CD14-positive monocyte (primary cell): ENCODE measurements at regions not wholly inside any gene's neighbourhood (a gene's known extent, or its start where the extent isn't known, plus 50 kb on each side); places are given as distances from the start of the nearest gene placed in this dataset.

Experiments
- DNase-seq, 3 donors: peaks; one replicate each; pipeline ENCODE4 v3.0.0-alpha.2; 2011 to 2022
- H2AFZ ChIP-seq: 2 replicates; pipeline ENCODE4 v1.6.0; 2012; ENCODE audit warnings: mild to moderate bottlenecking, low read depth, low read length, inconsistent platforms; ENCODE audit not compliant: insufficient read depth, poor library complexity, severe bottlenecking
- H3K27ac ChIP-seq, 2 donors: 1 replicate in 1 of 2; 2 replicates in 1 of 2; pipeline ENCODE4 v1.5.1; 2012 to 2013; ENCODE audit warnings: low read length in 2 of 2, control low read depth in 1 of 2, inconsistent platforms in 1 of 2, low read depth in 1 of 2, mild to moderate bottlenecking in 1 of 2
- H3K27me3 ChIP-seq, 2 donors: one replicate each; pipeline versions ENCODE4 v1.6.0 to v1.6.1; 2011 to 2013; ENCODE audit warnings: low read length in 2 of 2; ENCODE audit not compliant: control insufficient read depth in 2 of 2, insufficient read depth in 2 of 2
- H3K36me3 ChIP-seq, 2 donors: replicated peaks in 1 of 2; 1 replicate in 1 of 2; 2 replicates in 1 of 2; pipeline versions ENCODE4 v1.5.1 to v1.6.1; 2012 to 2013; ENCODE audit warnings: low read length in 2 of 2, control low read depth in 1 of 2, inconsistent platforms in 1 of 2, mild to moderate bottlenecking in 1 of 2; ENCODE audit not compliant: insufficient read depth in 2 of 2, control insufficient read depth in 1 of 2
- H3K4me1 ChIP-seq, 2 donors: 1 replicate in 1 of 2; 2 replicates in 1 of 2; pipeline versions ENCODE4 v1.5.1 to v1.6.1; 2012 to 2013; ENCODE audit warnings: low read length in 2 of 2, control low read depth in 1 of 2, inconsistent platforms in 1 of 2, mild to moderate bottlenecking in 1 of 2, moderate library complexity in 1 of 2; ENCODE audit not compliant: insufficient read depth in 2 of 2, control insufficient read depth in 1 of 2
- H3K4me2 ChIP-seq: replicated peaks from 2 replicates; pipeline ENCODE3; 2012; ENCODE audit warnings: low read length, moderate library complexity, mild to moderate bottlenecking; ENCODE audit not compliant: poor library complexity, severe bottlenecking; ENCODE audit errors: extremely low read depth
- H3K4me3 ChIP-seq, 3 experiments: fragments of 200-600 bp in 1 of 3; sonication (generic) in 1 of 3; replicated peaks in 1 of 3; 1 replicate in 2 of 3; 2 replicates in 1 of 3; pipeline ENCODE4 v1.5.1; 2011 to 2013; ENCODE audit warnings: low read length in 3 of 3, mild to moderate bottlenecking in 3 of 3, control low read depth in 2 of 3, low read depth in 2 of 3, inconsistent platforms in 1 of 3, moderate library complexity in 1 of 3
- H3K79me2 ChIP-seq: 2 replicates; pipeline ENCODE4 v1.6.0; 2012; ENCODE audit warnings: mild to moderate bottlenecking, control low read depth, inconsistent platforms, low read length, moderate library complexity; ENCODE audit not compliant: insufficient read depth
- H3K9ac ChIP-seq: 2 replicates; pipeline ENCODE4 v1.6.0; 2017; ENCODE audit warnings: low read length, mild to moderate bottlenecking; ENCODE audit not compliant: insufficient read depth, poor library complexity, severe bottlenecking
- H3K9me3 ChIP-seq, 2 donors: replicated peaks in 1 of 2; 1 replicate in 1 of 2; 2 replicates in 1 of 2; pipeline versions ENCODE4 v1.5.1 to v1.6.1; 2012 to 2013; ENCODE audit warnings: low read length in 2 of 2, control low read depth in 1 of 2; ENCODE audit not compliant: control insufficient read depth in 1 of 2, insufficient read depth in 1 of 2
- H4K20me1 ChIP-seq: 2 replicates; pipeline ENCODE4 v1.6.0; 2012; ENCODE audit warnings: mild to moderate bottlenecking, low read length, control low read depth, moderate library complexity; ENCODE audit not compliant: insufficient read depth
- H3K27ac Mint-ChIP-seq, 7 donors: one replicate each; pipeline ENCODE4 v1.8.0; 2020; ENCODE audit warnings: mild to moderate bottlenecking in 7 of 7, mixed read lengths in 7 of 7, moderate library complexity in 6 of 7, inconsistent platforms in 2 of 7
- H3K27me3 Mint-ChIP-seq, 3 donors: one replicate each; pipeline ENCODE4 v1.8.0; 2021 to 2022; ENCODE audit warnings: low read depth in 3 of 3, mild to moderate bottlenecking in 3 of 3, mixed read lengths in 3 of 3, moderate library complexity in 3 of 3, inconsistent platforms in 1 of 3
- H3K36me3 Mint-ChIP-seq, 2 donors: one replicate each; pipeline ENCODE4 v1.8.0; 2020; ENCODE audit warnings: mixed read lengths in 2 of 2, inconsistent platforms in 1 of 2, mild to moderate bottlenecking in 1 of 2
- H3K4me1 Mint-ChIP-seq: one replicate; pipeline ENCODE4 v1.8.0; 2020; ENCODE audit warnings: mild to moderate bottlenecking, mixed read lengths
- H3K4me3 Mint-ChIP-seq, 2 donors: one replicate each; pipeline ENCODE4 v1.8.0; 2020; ENCODE audit warnings: mild to moderate bottlenecking in 2 of 2, mixed read lengths in 2 of 2, moderate library complexity in 1 of 2
- H3K9me3 Mint-ChIP-seq, 7 donors: one replicate each; pipeline ENCODE4 v1.8.0; 2020 to 2022; ENCODE audit warnings: mixed read lengths in 7 of 7, mild to moderate bottlenecking in 6 of 7, moderate library complexity in 6 of 7, inconsistent platforms in 2 of 7
- WGBS: methylation state at CpG from one replicate; pipeline ENCODE4 v1.1.5; 2013; ENCODE audit warnings: missing lambda C conversion rate; ENCODE audit not compliant: insufficient coverage; 5-methylcytosine and 5-hydroxymethylcytosine counted together
- intact Hi-C, 2 donors: fragments of 100-400 bp; cut with micrococcal nuclease; formaldehyde crosslinking; loops; one replicate each; pipeline versions ENCODE4 v1.15.0 to v1.15.1; 2023
- TF ChIP-seq, protein P1 (sequence below): fragments of 200-600 bp; IDR thresholded peaks from one replicate; pipeline ENCODE4 v1.8.0; 2022; ENCODE audit warnings: antibody characterized with exemption, mild to moderate bottlenecking

- H3K4me3 ChIP-seq: no peak overlapping the region
Measured at GRCh38 chr1:199955235-199955634, 72.3 kb upstream of the NR5A2 start.

GRCh38 chr1:199956005-199956404, 71.5 kb upstream of the NR5A2 start:
- peaks cover 3 to 4% (median 4%) of the 10 kb centered on the region in 3 donors for H3K27me3 Mint-ChIP-seq

More at GRCh38 chr1:199955235-199955634, 72.3 kb upstream of the NR5A2 start:
- WGBS: 100% methylated on average over 2 of the region's 4 CpGs
- no peak overlapping the region for H2AFZ ChIP-seq
- no peaks in the 10 kb centered on the region for H3K79me2 ChIP-seq
- no peak overlapping the region for H3K9ac ChIP-seq
- peaks cover 2 to 5% (median 4%) of the 10 kb centered on the region in 3 donors for H3K27me3 Mint-ChIP-seq
- no peaks in the 10 kb centered on the region for H3K36me3 Mint-ChIP-seq
- H3K36me3 ChIP-seq: no peaks in the 10 kb centered on the region
- no peak overlapping the region for H3K27ac Mint-ChIP-seq
- no peaks in the 10 kb centered on the region for H3K4me1 ChIP-seq
- H3K27ac ChIP-seq: no peak overlapping the region
- TF ChIP-seq, protein P1, sequence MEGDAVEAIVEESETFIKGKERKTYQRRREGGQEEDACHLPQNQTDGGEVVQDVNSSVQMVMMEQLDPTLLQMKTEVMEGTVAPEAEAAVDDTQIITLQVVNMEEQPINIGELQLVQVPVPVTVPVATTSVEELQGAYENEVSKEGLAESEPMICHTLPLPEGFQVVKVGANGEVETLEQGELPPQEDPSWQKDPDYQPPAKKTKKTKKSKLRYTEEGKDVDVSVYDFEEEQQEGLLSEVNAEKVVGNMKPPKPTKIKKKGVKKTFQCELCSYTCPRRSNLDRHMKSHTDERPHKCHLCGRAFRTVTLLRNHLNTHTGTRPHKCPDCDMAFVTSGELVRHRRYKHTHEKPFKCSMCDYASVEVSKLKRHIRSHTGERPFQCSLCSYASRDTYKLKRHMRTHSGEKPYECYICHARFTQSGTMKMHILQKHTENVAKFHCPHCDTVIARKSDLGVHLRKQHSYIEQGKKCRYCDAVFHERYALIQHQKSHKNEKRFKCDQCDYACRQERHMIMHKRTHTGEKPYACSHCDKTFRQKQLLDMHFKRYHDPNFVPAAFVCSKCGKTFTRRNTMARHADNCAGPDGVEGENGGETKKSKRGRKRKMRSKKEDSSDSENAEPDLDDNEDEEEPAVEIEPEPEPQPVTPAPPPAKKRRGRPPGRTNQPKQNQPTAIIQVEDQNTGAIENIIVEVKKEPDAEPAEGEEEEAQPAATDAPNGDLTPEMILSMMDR: no peak
- no peak overlapping the region for H3K4me2 ChIP-seq
- H3K4me1 Mint-ChIP-seq: no peaks in the 10 kb centered on the region
- no peaks in the 10 kb centered on the region for H3K27me3 ChIP-seq
- no peak for DNase-seq
- H4K20me1 ChIP-seq: no peaks in the 10 kb centered on the region
- H3K4me3 Mint-ChIP-seq: no peak overlapping the region
- peaks cover 0 to 4% (median 0%) of the 10 kb centered on the region in 7 donors for H3K9me3 Mint-ChIP-seq
- H3K9me3 ChIP-seq: no peaks in the 10 kb centered on the region
- intact Hi-C loops: no loop called here

More at GRCh38 chr1:199956005-199956404, 71.5 kb upstream of the NR5A2 start:
- intact Hi-C loops: no loop called here
- Histone ChIP-seq H3K4me2 (no peak overlapping the region), H3K79me2 (no peaks in the 10 kb centered on the region), H3K9me3 (no peaks in the 10 kb centered on the region), H3K4me1 (no peaks in the 10 kb centered on the region), H3K27ac (no peak overlapping the region), H3K9ac (no peak overlapping the region), H2AFZ (no peak overlapping the region), H3K4me3 (no peak overlapping the region), H3K36me3 (no peaks in the 10 kb centered on the region), H3K27me3 (no peaks in the 10 kb centered on the region), H4K20me1 (no peaks in the 10 kb centered on the region)
- TF ChIP-seq, protein P1: no peak
- DNase-seq: no peak
- Mint-ChIP-seq H3K36me3 (no peaks in the 10 kb centered on the region), H3K9me3 (peaks cover 0 to 4% (median 0%) of the 10 kb centered on the region in 7 donors), H3K27ac (no peak overlapping the region), H3K4me3 (no peak overlapping the region), H3K4me1 (peaks cover 3% of the 10 kb centered on the region)
- WGBS: 78% methylated on average over 4 of the region's 4 CpGs
